NT2/D1 (cell line): ENCODE measurements at regions not wholly inside any gene's neighbourhood (a gene's known extent, or its start where the extent isn't known, plus 50 kb on each side); places are given as distances from the start of the nearest gene placed in this dataset.

ENCODE experiments used
- SUZ12 ChIP-seq: IDR thresholded peaks from 2 replicates; pipeline ENCODE4 v1.6.1; 2011; ENCODE audit not compliant: insufficient read length, insufficient read depth; ENCODE audit errors: extremely low read depth
- YY1 ChIP-seq: IDR thresholded peaks from 2 replicates; pipeline ENCODE4 v1.6.1; 2011; ENCODE audit not compliant: insufficient read length, insufficient read depth
- ZNF274 ChIP-seq: IDR thresholded peaks from 2 replicates; pipeline ENCODE4 v1.6.1; 2011; ENCODE audit warnings: mild to moderate bottlenecking, low read depth, low read length

- TF ChIP-seq ZNF274 (no peak), SUZ12 (no peak), YY1 (no peak)
These were observed 359.2 kb upstream of the PROK2 start for GRCh38 chr3:72143966-72144717.
